SK-N-DZ (cell line): ENCODE measurements at regions not wholly inside any gene's neighbourhood (a gene's known extent, or its start where the extent isn't known, plus 50 kb on each side); places are given as distances from the start of the nearest gene placed in this dataset.

ENCODE experiments used
- DNase-seq: peaks from one replicate; pipeline ENCODE4 v3.0.0-alpha.2; 2015; ENCODE audit warnings: low spot score

DNA sequence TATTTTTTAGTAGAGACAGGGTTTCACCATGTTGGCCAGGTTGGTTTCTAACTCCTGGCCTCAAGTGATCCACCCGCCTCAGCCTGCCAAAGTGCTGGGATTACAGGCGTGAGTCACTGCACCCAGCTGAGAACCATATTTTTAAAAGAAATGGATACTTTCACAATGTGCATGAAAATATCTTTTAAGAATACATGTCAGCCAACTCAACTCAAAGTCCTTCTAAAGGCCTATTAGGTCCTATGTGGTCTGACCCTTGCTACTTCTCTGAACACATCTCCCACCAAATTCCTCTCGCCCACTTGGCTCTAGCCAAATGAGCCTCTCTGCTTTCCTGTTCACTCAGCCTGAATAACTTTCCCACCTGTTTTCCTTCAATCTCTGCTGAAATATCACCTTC lies 119.6 kb downstream of the MTX2 start:
- no peak for DNase-seq

GRCh38 chr2:176390276-176391147 lies 121.3 kb downstream of the MTX2 start:
- no peak for DNase-seq

DNA sequence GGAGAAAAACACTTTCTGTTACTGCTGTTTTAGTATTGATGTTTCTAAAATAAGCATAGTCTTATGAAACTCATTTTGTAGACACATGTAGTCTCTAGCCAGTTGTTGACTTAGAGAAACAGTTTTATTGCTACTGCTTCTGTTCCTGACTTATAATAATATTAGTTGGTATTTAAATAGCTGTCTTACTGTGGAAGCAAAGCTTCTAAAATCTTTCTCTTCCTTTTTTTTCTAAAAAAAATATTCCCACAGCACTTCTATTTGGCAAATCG lies 121.8 kb downstream of the MTX2 start:
- no peak for DNase-seq

DNA sequence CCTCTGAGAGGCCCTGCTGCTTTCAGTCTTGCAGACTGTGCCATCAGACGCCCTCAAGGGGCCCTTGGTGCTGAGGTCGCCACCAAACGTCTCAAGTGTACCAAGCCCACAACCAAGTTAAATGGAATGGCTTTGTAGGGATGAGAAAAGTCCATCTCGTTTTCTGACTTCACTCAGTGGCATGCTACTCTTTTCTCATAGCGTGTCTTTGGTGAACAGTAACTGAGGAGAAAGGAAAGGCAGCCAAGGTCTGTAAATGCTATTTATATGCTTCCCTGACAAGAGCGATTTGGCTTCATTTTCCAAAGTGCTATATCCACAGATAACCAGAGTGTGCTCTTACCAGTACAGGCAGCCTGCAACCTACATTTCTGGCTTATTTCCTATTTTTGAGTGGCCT lies 123.0 kb downstream of the MTX2 start:
- no peak for DNase-seq

GRCh38 chr2:176392744-176393414 lies 123.6 kb downstream of the MTX2 start:
- DNase-seq: no peak

DNA sequence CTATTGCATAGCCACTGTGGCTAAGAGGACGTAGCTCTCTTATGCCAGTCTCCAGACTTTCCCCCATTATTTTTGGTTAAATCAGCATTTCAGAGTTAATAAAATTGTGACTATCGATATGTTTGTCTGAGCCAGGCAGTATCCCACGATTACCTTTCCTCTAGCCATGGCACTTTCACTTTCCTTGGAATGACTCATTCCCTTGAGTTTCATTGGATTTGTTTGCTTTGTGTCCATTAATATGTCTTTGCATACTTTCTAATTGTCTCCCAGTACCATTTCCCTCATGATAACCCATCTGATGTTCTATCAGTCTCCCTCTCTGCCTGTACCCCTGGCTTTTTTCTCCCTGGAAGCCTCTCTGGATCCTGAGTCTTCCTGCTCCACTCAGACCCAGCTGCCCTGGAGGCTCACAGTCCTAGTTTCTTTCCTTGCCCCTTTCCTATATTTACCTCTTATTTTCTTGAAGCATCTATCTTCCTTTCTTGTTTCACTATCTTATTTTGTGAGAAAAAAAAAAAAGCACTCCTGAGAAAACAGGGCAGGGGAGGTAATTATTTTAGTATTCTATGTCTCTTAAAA lies 126.1 kb downstream of the MTX2 start:
- no peak for DNase-seq

DNA sequence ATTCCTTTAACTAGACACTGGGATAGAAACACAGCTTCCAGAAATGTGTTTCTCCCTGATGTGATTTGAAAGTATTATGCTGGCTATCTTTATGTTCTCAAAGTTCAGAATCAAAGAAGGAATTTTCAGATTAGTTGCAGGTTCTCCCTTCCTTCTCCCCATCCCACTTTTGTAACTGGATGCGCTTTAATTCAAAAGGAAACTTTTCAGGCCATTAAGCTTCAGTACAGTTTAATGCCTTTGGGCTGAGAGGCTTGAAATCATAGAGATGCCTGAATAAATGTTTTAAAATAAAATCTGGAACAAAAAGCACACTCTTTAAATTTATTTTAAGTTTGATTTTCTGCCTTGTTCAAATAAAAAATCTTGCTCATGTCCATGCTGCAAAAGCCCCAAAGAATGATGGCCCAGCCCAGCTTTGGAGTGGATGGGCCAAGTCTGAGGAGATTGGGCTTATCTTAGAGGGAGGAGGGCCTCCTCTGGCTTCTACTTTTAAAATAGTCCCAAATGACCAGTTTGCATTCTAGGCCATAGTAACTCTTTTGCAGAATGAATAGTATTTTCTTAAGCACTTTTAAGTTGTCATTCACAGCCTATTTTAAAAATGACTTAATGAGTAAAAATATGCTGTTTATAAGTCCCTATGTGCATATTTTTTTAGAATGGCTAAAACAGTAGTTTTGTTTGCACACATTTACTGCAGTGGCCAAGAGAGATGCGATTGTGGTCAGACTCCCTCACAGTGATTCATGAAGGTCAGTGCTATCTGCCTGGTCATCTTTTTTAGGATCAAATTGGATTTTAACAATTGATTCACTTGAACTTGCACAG lies 129.2 kb downstream of the MTX2 start:
- DNase-seq: no peak

GRCh38 chr2:176399074-176399598 lies 129.9 kb downstream of the MTX2 start:
- no peak for DNase-seq

DNA sequence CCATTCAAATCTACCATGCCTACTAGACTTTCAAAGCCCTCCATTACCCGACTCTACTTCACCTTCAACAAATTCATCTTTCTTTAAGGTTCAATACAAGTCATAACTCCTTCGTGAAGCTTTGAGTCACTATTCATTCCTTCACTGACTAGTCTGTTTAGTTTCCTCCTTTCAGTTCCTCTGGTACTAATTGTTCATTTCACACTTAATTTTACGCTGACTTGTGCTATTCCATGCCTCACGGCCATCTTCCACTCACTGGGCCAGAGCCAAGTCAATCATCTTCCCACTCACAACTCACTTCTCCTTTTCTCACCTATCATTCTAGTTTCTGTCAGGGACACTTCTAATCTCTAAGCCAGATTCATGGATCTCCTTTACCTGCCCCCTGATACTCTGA lies 136.2 kb downstream of the MTX2 start:
- DNase-seq: no peak

- no peak for DNase-seq
Observed at GRCh38 chr2:176407706-176408105, 138.5 kb downstream of the MTX2 start.

GRCh38 chr2:176409671-176410070 lies 140.4 kb downstream of the MTX2 start:
- DNase-seq: no peak

- no peak for DNase-seq
Observed at GRCh38 chr2:176412136-176412535, 142.9 kb downstream of the MTX2 start.

DNA sequence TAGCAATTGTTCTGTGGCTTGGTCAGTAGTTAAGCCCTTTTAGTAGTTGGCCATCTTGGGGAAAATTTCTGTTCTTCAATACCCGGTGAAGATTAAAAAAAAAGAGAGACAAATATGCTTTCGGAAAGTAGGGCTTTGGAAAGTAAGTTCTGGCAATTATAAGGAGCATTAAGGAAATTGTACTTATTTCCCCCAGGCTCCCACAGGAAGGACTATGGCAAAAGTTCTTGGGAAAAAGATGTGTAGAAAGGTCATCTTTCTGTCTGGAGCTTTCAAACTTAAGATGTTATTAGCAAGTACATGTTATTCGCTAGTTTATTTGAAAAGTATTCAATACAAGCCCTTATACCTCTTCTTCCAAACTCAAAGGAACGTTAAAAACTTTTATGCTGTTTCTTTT lies 144.5 kb downstream of the MTX2 start:
- no peak for DNase-seq

- DNase-seq: no peak
Observed at GRCh38 chr2:176414641-176415040, 145.4 kb downstream of the MTX2 start.

GRCh38 chr2:176415174-176415895 lies 146.1 kb downstream of the MTX2 start:
- DNase-seq: no peak

GRCh38 chr2:176415937-176416499 lies 146.8 kb downstream of the MTX2 start:
- DNase-seq: no peak

GRCh38 chr2:176418768-176419167 lies 149.5 kb downstream of the MTX2 start:
- no peak for DNase-seq

DNA sequence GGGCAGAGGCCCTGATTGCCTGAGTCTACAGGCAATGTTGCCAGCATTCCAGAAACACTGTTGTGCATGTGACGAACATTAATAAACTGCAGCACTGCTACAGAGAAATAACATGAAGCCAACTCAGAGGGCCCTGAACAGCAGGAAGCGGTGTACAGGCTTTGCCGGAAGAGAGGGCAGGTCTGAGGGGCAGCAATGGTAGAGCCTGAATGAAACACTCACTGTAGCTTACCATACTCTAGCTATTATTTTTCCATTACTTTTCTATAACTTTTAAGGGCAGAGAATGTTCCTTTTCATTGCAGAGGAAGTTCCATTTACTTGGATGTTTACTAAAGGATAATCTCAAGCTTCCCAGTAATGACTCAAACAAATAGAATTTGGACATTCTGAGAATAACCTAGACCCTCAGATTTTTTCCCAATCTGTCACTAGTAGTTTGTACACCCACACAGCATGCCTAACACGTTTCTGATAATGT lies 150.4 kb downstream of the MTX2 start:
- no peak for DNase-seq

DNA sequence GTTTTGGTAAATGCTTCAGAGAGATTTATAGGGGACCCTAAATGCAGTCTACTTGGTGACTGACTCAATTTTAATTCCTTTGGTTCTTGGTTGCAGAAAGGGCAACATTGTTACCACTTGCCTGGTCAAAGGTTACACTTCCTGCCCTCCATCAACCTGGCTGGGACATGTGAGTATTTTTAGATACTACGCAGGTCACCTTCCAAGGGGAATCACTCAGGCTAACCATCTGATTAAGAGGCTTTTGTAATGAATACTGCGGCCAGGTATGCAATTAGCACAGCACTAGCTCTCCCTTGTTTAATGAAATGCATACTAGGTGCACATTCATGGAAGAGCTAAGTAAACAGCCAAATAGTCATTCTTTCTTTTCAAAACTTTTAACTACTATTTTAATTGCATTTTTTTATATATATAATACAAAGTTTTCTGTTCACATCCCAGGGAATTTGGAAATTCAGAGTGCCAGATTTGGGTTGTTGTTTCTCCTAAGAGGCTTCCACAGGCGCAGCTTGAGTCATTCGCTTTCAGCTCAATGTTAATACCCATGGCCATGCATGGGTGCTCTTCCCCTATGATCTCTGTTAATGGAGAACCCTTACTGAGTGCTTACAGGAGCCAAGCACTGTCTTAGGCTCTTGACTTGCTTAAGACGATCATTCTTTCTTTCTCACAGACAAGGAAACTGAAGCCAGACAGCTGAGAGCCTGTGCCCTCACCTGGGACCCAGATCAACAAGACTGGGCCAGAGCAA lies 152.2 kb downstream of the MTX2 start:
- DNase-seq: no peak

- no peak for DNase-seq
Observed at GRCh38 chr2:176423819-176424218, 154.6 kb downstream of the MTX2 start.
